ENCODE measurements at regions not wholly inside any gene's neighbourhood (a gene's known extent, or its start where the extent isn't known, plus 50 kb on each side); places are given as distances from the start of the nearest gene placed in this dataset.

DNA sequence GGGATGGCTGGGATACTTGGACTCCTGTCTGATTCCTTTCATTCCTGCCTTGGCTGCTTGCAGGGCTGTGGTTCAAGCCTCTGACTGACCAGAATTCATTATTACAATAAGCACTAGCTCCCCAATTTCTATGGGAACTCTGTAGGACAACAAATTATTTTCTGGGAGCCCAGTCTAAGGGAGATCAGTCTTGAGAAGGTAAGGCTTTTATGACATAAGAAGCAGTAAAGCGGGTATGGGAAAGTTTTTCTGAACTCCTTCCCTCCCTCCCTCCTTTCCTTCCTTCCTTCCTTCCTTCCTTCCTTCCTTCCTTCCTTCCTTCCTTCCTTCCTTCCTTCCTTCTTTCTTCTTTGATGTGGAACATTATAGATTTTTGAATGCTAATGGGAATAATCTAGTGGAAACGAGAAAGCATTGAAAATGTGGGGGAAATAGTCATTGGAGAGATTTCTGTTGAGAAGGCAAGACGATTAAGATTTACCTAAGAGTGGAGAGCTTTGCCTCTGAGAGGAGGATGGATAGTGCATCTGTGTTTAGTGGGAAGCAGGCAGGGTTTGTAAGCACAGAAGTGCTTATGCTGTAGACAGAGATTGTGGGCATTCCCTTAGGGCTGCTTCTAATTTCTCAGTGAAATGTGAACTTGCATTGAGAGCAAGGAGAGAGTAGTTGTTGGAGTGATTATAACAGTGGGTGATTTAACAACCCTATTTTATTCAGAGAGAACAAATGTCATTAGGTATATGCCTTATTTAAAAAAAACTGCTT lies 201.5 kb downstream of the DNAJB9 start:
- in situ Hi-C loops (cut with MboI) = no loop called here
- Histone ChIP-seq H3K27me3 (replicated peaks; ENCODE audit: insufficient read depth) (no peaks in the 10 kb centered on the region), H3K9ac (no peak overlapping the region), H3F3A (ENCODE audit: insufficient read depth) (no peaks in the 10 kb centered on the region), H4K20me1 (ENCODE audit: insufficient read depth) (no peaks in the 10 kb centered on the region), H2AFZ (no peak overlapping the region), H3K79me2 (ENCODE audit: insufficient read depth) (no peaks in the 10 kb centered on the region), H3K4me1 (ENCODE audit: insufficient read depth) (no peaks in the 10 kb centered on the region), H3K9me3 (ENCODE audit: low read depth) (no peaks in the 10 kb centered on the region), H3K27ac (no peak overlapping the region), H3K36me3 (ENCODE audit: low read depth) (no peaks in the 10 kb centered on the region), H3K4me2 (ENCODE audit: unreplicated experiment) (no peak overlapping the region), H3K4me3 (no peak overlapping the region), H3K9me2 (ENCODE audit: insufficient read depth) (no peaks in the 10 kb centered on the region)
- 11 to 12% methylated on average over 3 of the region's 3 CpGs for WGBS, 2 experiments (ENCODE audit: low coverage in 1 of 2, low lambda C conversion rate in 2 of 2, missing lambda C conversion rate in 2 of 2)
- TF ChIP-seq EZH2 (IDR thresholded peaks at IDR 0.05; ENCODE audit: insufficient read depth, poor library complexity, severe bottlenecking) (no peak), EZH2phosphoT487 (IDR thresholded peaks at IDR 0.05; ENCODE audit: insufficient read depth, low read depth) (no peak)
- no peak for DNase-seq

- Histone ChIP-seq H3K4me3 (no peak overlapping the region), H3F3A (ENCODE audit: insufficient read depth) (no peaks in the 10 kb centered on the region), H3K4me1 (ENCODE audit: insufficient read depth) (no peaks in the 10 kb centered on the region), H3K27me3 (replicated peaks; ENCODE audit: insufficient read depth) (no peaks in the 10 kb centered on the region), H3K9ac (no peak overlapping the region), H3K9me3 (ENCODE audit: low read depth) (no peaks in the 10 kb centered on the region), H3K4me2 (ENCODE audit: unreplicated experiment) (no peak overlapping the region), H3K9me2 (ENCODE audit: insufficient read depth) (no peaks in the 10 kb centered on the region), H3K36me3 (ENCODE audit: low read depth) (no peaks in the 10 kb centered on the region), H3K79me2 (ENCODE audit: insufficient read depth) (no peaks in the 10 kb centered on the region), H4K20me1 (ENCODE audit: insufficient read depth) (no peaks in the 10 kb centered on the region), H3K27ac (no peak overlapping the region), H2AFZ (no peak overlapping the region)
- 1 to 5% methylated on average over 2 of the region's 2 CpGs for WGBS, 2 experiments (ENCODE audit: low coverage in 1 of 2, low lambda C conversion rate in 2 of 2, missing lambda C conversion rate in 2 of 2)
- in situ Hi-C loops (cut with MboI) = no loop called here
- no peak for DNase-seq
- TF ChIP-seq EZH2phosphoT487 (IDR thresholded peaks at IDR 0.05; ENCODE audit: insufficient read depth, low read depth) (no peak), EZH2 (IDR thresholded peaks at IDR 0.05; ENCODE audit: insufficient read depth, poor library complexity, severe bottlenecking) (no peak)
Observed at GRCh38 chr7:108771853-108772252, 202.2 kb downstream of the DNAJB9 start.

DNA sequence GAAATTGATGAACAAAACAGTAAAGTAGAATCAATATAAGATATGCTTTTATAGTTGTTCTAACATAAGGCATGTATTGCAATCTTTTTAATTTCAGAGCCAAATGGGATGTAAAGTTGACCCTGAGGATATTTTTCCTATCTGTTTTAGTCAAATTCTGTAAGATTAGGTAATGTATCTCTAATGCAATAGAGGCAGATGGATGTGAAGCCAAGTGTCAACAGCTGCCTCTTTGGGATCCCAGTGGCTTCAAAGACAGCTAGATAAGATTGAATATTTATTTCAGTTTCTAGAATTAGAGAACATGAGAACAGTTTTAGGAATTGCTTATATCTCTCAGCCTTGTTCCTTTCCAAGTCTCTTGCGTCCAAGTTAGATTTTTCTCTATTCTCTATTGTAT lies 208.3 kb downstream of the DNAJB9 start:
- TF ChIP-seq EZH2 (IDR thresholded peaks at IDR 0.05; ENCODE audit: insufficient read depth, poor library complexity, severe bottlenecking) (no peak), EZH2phosphoT487 (IDR thresholded peaks at IDR 0.05; ENCODE audit: insufficient read depth, low read depth) (no peak)
- Histone ChIP-seq H3K9ac (no peak overlapping the region), H2AFZ (no peak overlapping the region), H3K4me1 (ENCODE audit: insufficient read depth) (no peaks in the 10 kb centered on the region), H3K9me2 (ENCODE audit: insufficient read depth) (no peaks in the 10 kb centered on the region), H3K79me2 (ENCODE audit: insufficient read depth) (no peaks in the 10 kb centered on the region), H4K20me1 (ENCODE audit: insufficient read depth) (no peaks in the 10 kb centered on the region), H3K4me2 (ENCODE audit: unreplicated experiment) (no peak overlapping the region), H3K9me3 (ENCODE audit: low read depth) (peaks cover 4% of the 10 kb centered on the region), H3K4me3 (no peak overlapping the region), H3F3A (ENCODE audit: insufficient read depth) (no peaks in the 10 kb centered on the region), H3K27ac (no peak overlapping the region), H3K36me3 (ENCODE audit: low read depth) (no peaks in the 10 kb centered on the region), H3K27me3 (replicated peaks; ENCODE audit: insufficient read depth) (no peaks in the 10 kb centered on the region)
- in situ Hi-C loops (cut with MboI) = no loop called here
- DNase-seq = no peak
- WGBS, 2 experiments (ENCODE audit: low coverage in 1 of 2, low lambda C conversion rate in 2 of 2, missing lambda C conversion rate in 2 of 2) = 18 to 31% methylated on average over 1 of the region's 1 CpG

GRCh38 chr7:108789451-108789850 lies 219.8 kb downstream of the DNAJB9 start:
- no peaks in the 10 kb centered on the region for H3K27me3 ChIP-seq (replicated peaks; ENCODE audit: insufficient read depth)
- H3K4me3 ChIP-seq = no peak overlapping the region
- no peaks in the 10 kb centered on the region for H3K9me2 ChIP-seq (ENCODE audit: insufficient read depth)
- no peak overlapping the region for H3K4me2 ChIP-seq (ENCODE audit: unreplicated experiment)
- H3K4me1 ChIP-seq (ENCODE audit: insufficient read depth) = no peaks in the 10 kb centered on the region
- H2AFZ ChIP-seq = no peak overlapping the region
- H3K27ac ChIP-seq = no peak overlapping the region
- WGBS, 2 experiments (ENCODE audit: low coverage in 1 of 2, low lambda C conversion rate in 2 of 2, missing lambda C conversion rate in 2 of 2) = 39 to 42% methylated on average over 1 of the region's 1 CpG
- H3F3A ChIP-seq (ENCODE audit: insufficient read depth) = no peaks in the 10 kb centered on the region
- in situ Hi-C loops (cut with MboI) = no loop called here
- DNase-seq = no peak
- no peaks in the 10 kb centered on the region for H3K79me2 ChIP-seq (ENCODE audit: insufficient read depth)
- H4K20me1 ChIP-seq (ENCODE audit: insufficient read depth) = no peaks in the 10 kb centered on the region
- TF ChIP-seq EZH2phosphoT487 (IDR thresholded peaks at IDR 0.05; ENCODE audit: insufficient read depth, low read depth) = no peak
- no peak for TF ChIP-seq EZH2 (IDR thresholded peaks at IDR 0.05; ENCODE audit: insufficient read depth, poor library complexity, severe bottlenecking)
- H3K9me3 ChIP-seq (ENCODE audit: low read depth) = no peaks in the 10 kb centered on the region
- no peak overlapping the region for H3K9ac ChIP-seq
- no peaks in the 10 kb centered on the region for H3K36me3 ChIP-seq (ENCODE audit: low read depth)
